Adrenal gland (tissue), 5 donors: ENCODE measurements at regions not wholly inside any gene's neighbourhood (a gene's known extent, or its start where the extent isn't known, plus 50 kb on each side); places are given as distances from the start of the nearest gene placed in this dataset.

Experiments
- POLR2A ChIP-seq, 2 donors: fragments of 450-650 bp; IDR thresholded peaks; one replicate each; pipeline ENCODE4 v1.6.1; 2017; ENCODE audit warnings: antibody characterized with exemption in 2 of 2, mild to moderate bottlenecking in 2 of 2, moderate library complexity in 1 of 2
- TF ChIP-seq, protein P1 (sequence below), 6 experiments: fragments of 450-650 bp in 4 of 6; fragments of 200-600 bp in 2 of 6; sonication (generic) in 1 of 6; IDR thresholded peaks; 1 replicate in 5 of 6; 2 replicates in 1 of 6; pipeline versions ENCODE4 v1.5.1 to v1.8.0; 2016 to 2021; ENCODE audit warnings: antibody characterized with exemption in 6 of 6, mild to moderate bottlenecking in 2 of 6, moderate library complexity in 1 of 6
- donor health status: DM: no; HTN: no; CAD: no.

DNA sequence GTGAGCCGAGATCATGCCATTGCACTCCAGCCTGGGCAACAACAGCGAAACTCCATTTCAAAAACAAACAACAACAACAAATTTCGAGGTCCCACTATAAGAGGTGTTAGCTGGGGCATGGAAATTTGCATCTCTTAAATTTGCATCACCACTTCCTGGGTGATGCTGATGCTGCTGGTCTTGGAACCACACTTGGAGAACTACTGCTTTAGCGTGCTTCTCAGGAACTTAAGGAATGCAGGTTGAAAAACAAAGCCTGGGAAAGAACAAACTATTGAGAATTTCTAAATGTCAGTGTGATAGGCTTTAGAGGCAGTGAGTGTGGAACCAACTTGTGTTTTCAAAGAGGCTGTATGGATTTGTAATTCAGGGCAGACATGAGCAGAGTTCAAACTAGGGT is 858.4 kb upstream of the ARPP21 start:
- TF ChIP-seq, protein P1, sequence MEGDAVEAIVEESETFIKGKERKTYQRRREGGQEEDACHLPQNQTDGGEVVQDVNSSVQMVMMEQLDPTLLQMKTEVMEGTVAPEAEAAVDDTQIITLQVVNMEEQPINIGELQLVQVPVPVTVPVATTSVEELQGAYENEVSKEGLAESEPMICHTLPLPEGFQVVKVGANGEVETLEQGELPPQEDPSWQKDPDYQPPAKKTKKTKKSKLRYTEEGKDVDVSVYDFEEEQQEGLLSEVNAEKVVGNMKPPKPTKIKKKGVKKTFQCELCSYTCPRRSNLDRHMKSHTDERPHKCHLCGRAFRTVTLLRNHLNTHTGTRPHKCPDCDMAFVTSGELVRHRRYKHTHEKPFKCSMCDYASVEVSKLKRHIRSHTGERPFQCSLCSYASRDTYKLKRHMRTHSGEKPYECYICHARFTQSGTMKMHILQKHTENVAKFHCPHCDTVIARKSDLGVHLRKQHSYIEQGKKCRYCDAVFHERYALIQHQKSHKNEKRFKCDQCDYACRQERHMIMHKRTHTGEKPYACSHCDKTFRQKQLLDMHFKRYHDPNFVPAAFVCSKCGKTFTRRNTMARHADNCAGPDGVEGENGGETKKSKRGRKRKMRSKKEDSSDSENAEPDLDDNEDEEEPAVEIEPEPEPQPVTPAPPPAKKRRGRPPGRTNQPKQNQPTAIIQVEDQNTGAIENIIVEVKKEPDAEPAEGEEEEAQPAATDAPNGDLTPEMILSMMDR (IDR thresholded peaks at IDR 0.05) = no peak
- no peak for TF ChIP-seq POLR2A (IDR thresholded peaks at IDR 0.05)
